ENCODE measurements at regions not wholly inside any gene's neighbourhood (a gene's known extent, or its start where the extent isn't known, plus 50 kb on each side); places are given as distances from the start of the nearest gene placed in this dataset.
A peak's percentile ranks its signal among the peaks of the same experiment; 100 is the strongest.

DNA sequence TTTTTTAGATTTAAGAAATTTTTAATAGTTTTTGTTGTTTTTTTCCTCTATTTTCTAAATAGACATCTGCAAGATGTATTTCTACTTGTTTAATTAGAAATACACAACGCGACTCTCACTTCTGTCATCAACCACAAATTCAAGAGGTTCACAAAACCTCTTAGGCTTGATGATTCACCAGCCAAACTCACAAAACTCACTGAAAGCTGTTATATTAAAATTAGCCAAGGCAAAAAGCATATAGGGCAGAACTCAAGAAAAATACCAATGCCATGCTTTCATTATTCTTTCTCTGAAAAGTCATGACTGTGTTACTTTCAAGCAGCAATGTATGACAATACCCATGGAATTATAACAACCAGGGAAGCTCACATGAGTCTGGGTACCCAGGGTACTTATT is 487.0 kb upstream of the RGS18 start:
- H3K4me3 ChIP-seq (ENCODE audit: low read length in 3 of 3), result no peak overlapping the region
- no peak for DNase-seq
- no peaks in the 10 kb centered on the region for H3K4me1 ChIP-seq (ENCODE audit: control insufficient read depth in 2 of 3, insufficient read depth in 2 of 3, low read depth in 1 of 3, low read length in 3 of 3)
- H3K9ac ChIP-seq (ENCODE audit: low read length in 3 of 3), result no peak overlapping the region
- FAIRE-seq, result no peak
- intact Hi-C loops (cut with DNase I), result no loop called here
- TF ChIP-seq, protein P1, sequence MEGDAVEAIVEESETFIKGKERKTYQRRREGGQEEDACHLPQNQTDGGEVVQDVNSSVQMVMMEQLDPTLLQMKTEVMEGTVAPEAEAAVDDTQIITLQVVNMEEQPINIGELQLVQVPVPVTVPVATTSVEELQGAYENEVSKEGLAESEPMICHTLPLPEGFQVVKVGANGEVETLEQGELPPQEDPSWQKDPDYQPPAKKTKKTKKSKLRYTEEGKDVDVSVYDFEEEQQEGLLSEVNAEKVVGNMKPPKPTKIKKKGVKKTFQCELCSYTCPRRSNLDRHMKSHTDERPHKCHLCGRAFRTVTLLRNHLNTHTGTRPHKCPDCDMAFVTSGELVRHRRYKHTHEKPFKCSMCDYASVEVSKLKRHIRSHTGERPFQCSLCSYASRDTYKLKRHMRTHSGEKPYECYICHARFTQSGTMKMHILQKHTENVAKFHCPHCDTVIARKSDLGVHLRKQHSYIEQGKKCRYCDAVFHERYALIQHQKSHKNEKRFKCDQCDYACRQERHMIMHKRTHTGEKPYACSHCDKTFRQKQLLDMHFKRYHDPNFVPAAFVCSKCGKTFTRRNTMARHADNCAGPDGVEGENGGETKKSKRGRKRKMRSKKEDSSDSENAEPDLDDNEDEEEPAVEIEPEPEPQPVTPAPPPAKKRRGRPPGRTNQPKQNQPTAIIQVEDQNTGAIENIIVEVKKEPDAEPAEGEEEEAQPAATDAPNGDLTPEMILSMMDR (IDR thresholded peaks at IDR 0.05; ENCODE audit: borderline replicate concordance, extremely low read depth, insufficient read depth), result no peak
- no peak overlapping the region for H3K27ac ChIP-seq (ENCODE audit: low read depth in 2 of 2, low read length in 2 of 2)
- H3K9me3 ChIP-seq (ENCODE audit: control insufficient read depth in 2 of 3, insufficient read depth in 1 of 3, low read length in 3 of 3), result no peaks in the 10 kb centered on the region
- no peaks in the 10 kb centered on the region for H3K36me3 ChIP-seq (ENCODE audit: control insufficient read depth in 2 of 3, insufficient read depth in 3 of 3, low read length in 3 of 3)
- H3K27me3 ChIP-seq (ENCODE audit: control insufficient read depth, insufficient read depth, low read length), result no peaks in the 10 kb centered on the region

DNA sequence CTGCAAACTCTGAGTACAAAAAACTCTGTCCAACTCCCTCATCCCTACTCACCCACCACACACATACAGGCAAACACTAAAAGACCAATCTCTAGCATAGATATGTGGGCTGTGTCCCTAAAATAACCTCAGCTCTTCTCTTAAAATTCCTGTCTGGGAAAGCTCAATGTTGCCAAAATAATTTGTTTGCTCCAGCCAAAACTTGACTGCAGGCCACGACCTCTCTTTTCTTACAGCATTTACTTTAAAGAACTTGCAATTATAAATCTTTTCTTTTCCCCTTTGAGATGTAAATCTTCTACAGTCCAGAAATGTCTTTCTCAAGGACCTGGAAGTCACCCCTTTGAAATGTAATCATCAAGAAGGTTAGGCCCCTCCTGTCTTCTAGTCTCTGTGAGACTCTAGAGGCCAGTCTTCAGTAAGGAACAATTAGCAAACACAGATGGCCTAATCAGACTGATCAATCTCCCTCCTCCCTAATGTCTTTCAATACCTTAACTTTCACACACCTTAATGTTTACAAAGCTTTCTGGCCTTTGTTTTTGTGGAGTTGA is 483.6 kb upstream of the RGS18 start:
- Histone ChIP-seq H3K27me3 (ENCODE audit: control insufficient read depth, insufficient read depth, low read length) (no peaks in the 10 kb centered on the region), H3K36me3 (ENCODE audit: control insufficient read depth in 2 of 3, insufficient read depth in 3 of 3, low read length in 3 of 3) (no peaks in the 10 kb centered on the region), H3K27ac (ENCODE audit: low read depth in 2 of 2, low read length in 2 of 2) (no peak overlapping the region), H3K9me3 (ENCODE audit: control insufficient read depth in 2 of 3, insufficient read depth in 1 of 3, low read length in 3 of 3) (no peaks in the 10 kb centered on the region), H3K9ac (ENCODE audit: low read length in 3 of 3) (no peak overlapping the region), H3K4me1 (ENCODE audit: control insufficient read depth in 2 of 3, insufficient read depth in 2 of 3, low read depth in 1 of 3, low read length in 3 of 3) (no peaks in the 10 kb centered on the region), H3K4me3 (ENCODE audit: low read length in 3 of 3) (no peak overlapping the region)
- FAIRE-seq, result no peak
- intact Hi-C loops (cut with DNase I), result no loop called here
- peak in 3 of 5 donors; percentile 21 to 81 (median 60) for DNase-seq
- TF ChIP-seq, protein P1 (IDR thresholded peaks at IDR 0.05; ENCODE audit: borderline replicate concordance, extremely low read depth, insufficient read depth), result no peak

DNA sequence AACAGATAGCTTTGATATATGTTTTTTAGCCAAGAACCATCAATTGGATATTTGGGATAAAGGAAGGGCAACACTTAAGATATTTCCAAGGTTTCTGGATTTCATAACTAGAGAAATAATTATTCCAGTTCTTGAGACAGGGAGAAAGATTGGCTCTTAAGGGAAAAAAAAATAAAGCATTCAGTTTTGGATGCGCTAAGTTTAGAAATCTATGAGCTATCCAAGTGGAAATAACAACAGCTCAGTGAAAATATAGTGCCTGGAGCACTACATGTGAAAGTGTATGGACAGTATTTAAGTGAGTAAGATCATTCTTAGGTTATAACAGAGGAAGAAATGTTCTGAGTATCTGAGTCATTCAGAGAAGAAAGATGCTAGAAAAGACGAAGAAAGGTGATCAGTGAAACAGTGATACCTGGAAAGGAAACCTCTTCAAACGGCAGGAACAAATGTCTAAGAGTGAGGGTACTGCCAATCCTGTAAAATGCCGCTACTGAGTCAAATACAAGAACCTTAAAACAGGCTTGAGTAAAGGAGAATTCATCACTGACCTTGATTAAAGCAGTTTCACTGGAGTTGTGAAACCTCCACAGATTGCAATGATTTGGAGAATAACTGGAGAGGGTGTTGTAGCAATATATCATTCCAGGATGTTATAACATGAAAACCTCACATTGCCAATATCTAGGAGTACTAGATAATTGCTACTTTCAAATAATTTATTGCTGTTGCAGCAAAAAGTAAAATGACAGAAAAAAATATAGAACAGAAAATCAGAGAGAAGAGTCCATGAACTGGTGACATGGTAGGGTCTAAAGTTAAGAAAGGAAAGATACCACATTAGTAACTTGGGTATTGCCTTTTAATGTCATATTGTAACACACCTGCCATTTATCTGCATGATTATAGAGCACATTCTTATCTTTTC is 482.1 kb upstream of the RGS18 start:
- no peaks in the 10 kb centered on the region for H3K9me3 ChIP-seq (ENCODE audit: control insufficient read depth in 2 of 3, insufficient read depth in 1 of 3, low read length in 3 of 3)
- H3K27ac ChIP-seq (ENCODE audit: low read depth in 2 of 2, low read length in 2 of 2), result no peak overlapping the region
- no peak overlapping the region for H3K4me3 ChIP-seq (ENCODE audit: low read length in 3 of 3)
- H3K36me3 ChIP-seq (ENCODE audit: control insufficient read depth in 2 of 3, insufficient read depth in 3 of 3, low read length in 3 of 3), result no peaks in the 10 kb centered on the region
- intact Hi-C loops (cut with DNase I), result no loop called here
- TF ChIP-seq, protein P1 (IDR thresholded peaks at IDR 0.05; ENCODE audit: borderline replicate concordance, extremely low read depth, insufficient read depth), result no peak
- no peak overlapping the region for H3K9ac ChIP-seq (ENCODE audit: low read length in 3 of 3)
- DNase-seq (no peak), FAIRE-seq (no peak)
- H3K4me1 ChIP-seq (ENCODE audit: control insufficient read depth in 2 of 3, insufficient read depth in 2 of 3, low read depth in 1 of 3, low read length in 3 of 3), result no peaks in the 10 kb centered on the region
- H3K27me3 ChIP-seq (ENCODE audit: control insufficient read depth, insufficient read depth, low read length), result no peaks in the 10 kb centered on the region

Measured in kidney (tissue), 13 donors.